ENCODE measurements at regions not wholly inside any gene's neighbourhood (a gene's known extent, or its start where the extent isn't known, plus 50 kb on each side); places are given as distances from the start of the nearest gene placed in this dataset.

- intact Hi-C loops (cut with DNase I): no loop called here
- no peaks in the 10 kb centered on the region for H3K36me3 ChIP-seq
- 84 to 96% (median 88%) methylated on average over 2 of the region's 2 CpGs for WGBS, 3 donors
- H3K9me3 ChIP-seq: no peaks in the 10 kb centered on the region
- no peaks in the 10 kb centered on the region for H3K27me3 ChIP-seq
- no peaks in the 10 kb centered on the region for H3K4me1 ChIP-seq (ENCODE audit: insufficient read depth)
- TF ChIP-seq POLR2A (IDR thresholded peaks at IDR 0.05) (no peak), EP300 (IDR thresholded peaks at IDR 0.05) (no peak), CTCF (IDR thresholded peaks at IDR 0.05) (no peak)
- H3K27ac ChIP-seq: no peak overlapping the region
- no peak for DNase-seq
- no peak overlapping the region for H3K4me3 ChIP-seq
Measured at GRCh38 chr9:7318920-7319319, 480.7 kb downstream of the DMAC1 start.

- Histone ChIP-seq H3K36me3 (no peaks in the 10 kb centered on the region), H3K9me3 (no peaks in the 10 kb centered on the region), H3K27ac (no peak overlapping the region), H3K4me1 (ENCODE audit: insufficient read depth) (no peaks in the 10 kb centered on the region), H3K4me3 (no peak overlapping the region), H3K27me3 (no peaks in the 10 kb centered on the region)
- no peak for DNase-seq
- intact Hi-C loops (cut with DNase I): no loop called here
- TF ChIP-seq CTCF (IDR thresholded peaks at IDR 0.05): no peak
- TF ChIP-seq EP300 (IDR thresholded peaks at IDR 0.05): no peak
- TF ChIP-seq POLR2A (IDR thresholded peaks at IDR 0.05): no peak
- 71 to 87% (median 83%) methylated on average over 4 of the region's 4 CpGs for WGBS, 3 donors
Measured at GRCh38 chr9:7316967-7317366, 482.6 kb downstream of the DMAC1 start.

- H3K36me3 ChIP-seq: no peaks in the 10 kb centered on the region
- H3K27me3 ChIP-seq: no peaks in the 10 kb centered on the region
- no peaks in the 10 kb centered on the region for H3K4me1 ChIP-seq (ENCODE audit: insufficient read depth)
- no peak overlapping the region for H3K4me3 ChIP-seq
- WGBS, 3 donors: 50 to 67% (median 65%) methylated on average over 3 of the region's 3 CpGs
- no peaks in the 10 kb centered on the region for H3K9me3 ChIP-seq
- H3K27ac ChIP-seq: no peak overlapping the region
- TF ChIP-seq EP300 (IDR thresholded peaks at IDR 0.05) (no peak), POLR2A (IDR thresholded peaks at IDR 0.05) (no peak), CTCF (IDR thresholded peaks at IDR 0.05) (no peak)
- intact Hi-C loops (cut with DNase I): no loop called here
- no peak for DNase-seq
Measured at GRCh38 chr9:7316166-7316795, 483.3 kb downstream of the DMAC1 start.

GRCh38 chr9:7315746-7316145, 483.8 kb downstream of the DMAC1 start:
- no peaks in the 10 kb centered on the region for H3K36me3 ChIP-seq
- intact Hi-C loops (cut with DNase I): no loop called here
- TF ChIP-seq CTCF (IDR thresholded peaks at IDR 0.05): no peak
- TF ChIP-seq POLR2A (IDR thresholded peaks at IDR 0.05): no peak
- no peak for TF ChIP-seq EP300 (IDR thresholded peaks at IDR 0.05)
- no peaks in the 10 kb centered on the region for H3K4me1 ChIP-seq (ENCODE audit: insufficient read depth)
- H3K4me3 ChIP-seq: no peak overlapping the region
- no peaks in the 10 kb centered on the region for H3K9me3 ChIP-seq
- H3K27me3 ChIP-seq: no peaks in the 10 kb centered on the region
- WGBS, 3 donors: 57 to 64% (median 60%) methylated on average over 3 of the region's 3 CpGs
- no peak for DNase-seq
- H3K27ac ChIP-seq: no peak overlapping the region
